Caco-2 (cell line): ENCODE measurements at regions not wholly inside any gene's neighbourhood (a gene's known extent, or its start where the extent isn't known, plus 50 kb on each side); places are given as distances from the start of the nearest gene placed in this dataset.

ENCODE experiments used
- BruUV-seq: library from RNA; stranded (reverse); fragments of 400-500 nt; replicated peaks from 2 replicates; lab custom pipeline; 2021; lab: Mats Ljungman, UMichigan
- CTCF ChIA-PET: fragments of 300-600 bp; sonication (Branson Sonifier 250); formaldehyde crosslinking; loops from one replicate; lab custom pipeline; 2022; ENCODE audit warnings: antibody characterized with exemption; lab: Charles Lee
- POLR2A ChIA-PET: fragments of 300-600 bp; sonication (Branson Sonifier 250); formaldehyde crosslinking; loops from one replicate; lab custom pipeline; 2022; ENCODE audit warnings: antibody characterized with exemption; lab: Charles Lee
- DNase-seq, 2 experiments: peaks; one replicate each; pipeline versions ENCODE4 v3.0.0 to v3.0.0-alpha.2; 2020 to 2022
- H3K27me3 ChIP-seq: replicated peaks from 2 replicates; pipeline ENCODE4 v1.6.0; 2011; ENCODE audit warnings: low read length; ENCODE audit not compliant: control insufficient read depth, insufficient read depth
- H3K36me3 ChIP-seq: 2 replicates; pipeline ENCODE4 v1.5.1; 2011; ENCODE audit warnings: low read length; ENCODE audit not compliant: control insufficient read depth, insufficient read depth
- H3K4me1 ChIP-seq: fragments of 250-450 bp; sonication (Bioruptor Pico); 2 replicates; pipeline ENCODE4 v1.5.1; 2020; ENCODE audit warnings: mild to moderate bottlenecking
- H3K4me3 ChIP-seq: 2 replicates; pipeline ENCODE4 v1.5.1; 2011; ENCODE audit warnings: low read depth, mild to moderate bottlenecking, control low read depth, low read length
- H3K9me3 ChIP-seq: fragments of 250-450 bp; sonication (Bioruptor Pico); 2 replicates; pipeline ENCODE4 v1.5.1; 2020; ENCODE audit warnings: mild to moderate bottlenecking, moderate library complexity
- H3K27ac Mint-ChIP-seq: one replicate; pipeline ENCODE4 v1.8.0; 2022; ENCODE audit warnings: mixed read lengths; ENCODE audit not compliant: unreplicated experiment
- H3K27me3 Mint-ChIP-seq: one replicate; pipeline ENCODE4 v1.8.0; 2022; ENCODE audit warnings: mixed read lengths; ENCODE audit not compliant: insufficient read depth, unreplicated experiment
- H3K36me3 Mint-ChIP-seq: one replicate; pipeline ENCODE4 v1.8.0; 2022; ENCODE audit warnings: mild to moderate bottlenecking, mixed read lengths; ENCODE audit not compliant: insufficient read depth, unreplicated experiment
- H3K4me1 Mint-ChIP-seq: one replicate; pipeline ENCODE4 v1.8.0; 2022; ENCODE audit warnings: low read depth, mixed read lengths; ENCODE audit not compliant: unreplicated experiment
- H3K4me3 Mint-ChIP-seq: one replicate; pipeline ENCODE4 v1.8.0; 2022; ENCODE audit warnings: mild to moderate bottlenecking, moderate library complexity, mixed read lengths; ENCODE audit not compliant: unreplicated experiment
- H3K9me3 Mint-ChIP-seq: one replicate; pipeline ENCODE4 v1.8.0; 2022; ENCODE audit warnings: mixed read lengths; ENCODE audit not compliant: unreplicated experiment
- CTCF ChIP-seq, 2 experiments: fragments of 200-600 bp in 1 of 2; IDR thresholded peaks; 1 replicate in 1 of 2; 2 replicates in 1 of 2; pipeline versions ENCODE4 v1.5.1 to v1.8.0; 2011 to 2022; ENCODE audit warnings: antibody characterized with exemption in 1 of 2, control low read depth in 1 of 2, inconsistent platforms in 1 of 2, low read depth in 1 of 2, low read length in 1 of 2, mild to moderate bottlenecking in 1 of 2, moderate library complexity in 1 of 2; ENCODE audit not compliant: insufficient read depth in 1 of 2, severe bottlenecking in 1 of 2, unreplicated experiment in 1 of 2
- intact Hi-C: fragments of 100-400 bp; cut with micrococcal nuclease; formaldehyde crosslinking; loops from one replicate; pipeline ENCODE4 v1.10.0; 2022; ENCODE audit not compliant: unreplicated experiment

DNA sequence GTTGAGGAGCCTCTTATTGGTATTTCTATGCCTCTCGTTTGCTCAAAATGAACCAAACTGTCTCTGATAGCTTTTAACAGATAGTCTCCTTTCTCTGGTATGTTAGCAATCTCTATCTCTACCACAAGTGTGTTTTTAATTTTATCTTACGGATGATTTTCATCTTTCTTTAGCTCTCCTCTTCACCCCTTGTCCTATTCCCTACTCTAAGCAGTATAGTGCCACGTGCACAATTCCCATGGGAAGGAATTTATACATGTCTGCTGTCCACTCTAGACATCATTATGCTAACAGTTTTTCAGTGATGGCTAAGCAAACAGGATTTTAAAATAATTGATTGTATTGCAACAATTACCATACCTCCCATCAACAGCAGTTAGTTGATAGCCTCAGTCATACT is 177.3 kb downstream of the CYB561 start:
- ChIA-PET POLR2A (no interaction called here), CTCF (no interaction called here)
- no peaks in the 10 kb centered on the region for H3K9me3 Mint-ChIP-seq
- H3K36me3 Mint-ChIP-seq: no peaks in the 10 kb centered on the region
- Histone ChIP-seq H3K4me3 (no peak overlapping the region), H3K9me3 (no peaks in the 10 kb centered on the region), H3K4me1 (no peaks in the 10 kb centered on the region), H3K27me3 (no peaks in the 10 kb centered on the region), H3K36me3 (no peaks in the 10 kb centered on the region)
- no peaks in the 10 kb centered on the region for H3K4me1 Mint-ChIP-seq
- no TSS peak for BruUV-seq
- intact Hi-C loops: no loop called here
- peaks cover 5% of the 10 kb centered on the region for H3K27me3 Mint-ChIP-seq
- no peak overlapping the region for H3K4me3 Mint-ChIP-seq
- H3K27ac Mint-ChIP-seq: no peak overlapping the region
- no peak for TF ChIP-seq CTCF (IDR thresholded peaks at IDR 0.05; ENCODE audit: insufficient read depth in 1 of 2, low read depth in 1 of 2, low read length in 1 of 2, severe bottlenecking in 1 of 2, unreplicated experiment in 1 of 2)
- DNase-seq: no peak

GRCh38 chr17:63270610-63271009 is 175.5 kb downstream of the CYB561 start:
- CTCF ChIA-PET: no interaction called here
- H3K4me1 ChIP-seq: no peaks in the 10 kb centered on the region
- Mint-ChIP-seq H3K27me3 (peaks cover 2% of the 10 kb centered on the region), H3K36me3 (no peaks in the 10 kb centered on the region), H3K9me3 (no peaks in the 10 kb centered on the region), H3K4me1 (no peaks in the 10 kb centered on the region), H3K27ac (no peak overlapping the region), H3K4me3 (no peak overlapping the region)
- H3K9me3 ChIP-seq: no peaks in the 10 kb centered on the region
- H3K4me3 ChIP-seq: no peak overlapping the region
- no peaks in the 10 kb centered on the region for H3K27me3 ChIP-seq
- POLR2A ChIA-PET: no interaction called here
- intact Hi-C loops: no loop called here
- H3K36me3 ChIP-seq: no peaks in the 10 kb centered on the region
- BruUV-seq: no TSS peak
- DNase-seq: no peak
- TF ChIP-seq CTCF (IDR thresholded peaks at IDR 0.05; ENCODE audit: insufficient read depth in 1 of 2, low read depth in 1 of 2, low read length in 1 of 2, severe bottlenecking in 1 of 2, unreplicated experiment in 1 of 2): no peak

DNA sequence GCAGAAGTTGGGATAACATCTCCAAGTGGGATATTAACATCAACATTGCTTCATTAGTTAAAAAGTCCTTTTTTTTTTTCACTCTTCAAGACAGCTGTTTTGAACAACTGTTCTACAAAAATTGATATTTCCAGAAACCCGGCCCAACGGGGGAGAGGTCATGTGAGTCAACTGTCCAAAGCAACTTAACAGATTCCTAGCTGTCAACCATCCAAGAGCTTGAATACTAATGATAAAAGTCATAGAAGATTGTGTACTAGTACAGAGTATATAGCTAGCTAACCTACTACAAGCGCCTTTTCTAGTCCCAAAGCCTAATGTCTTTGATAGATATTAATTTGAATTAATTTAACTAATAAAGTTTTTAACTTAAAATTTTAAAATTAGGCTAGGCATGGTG is 172.0 kb downstream of the CYB561 start:
- no peak for DNase-seq
- POLR2A ChIA-PET: no interaction called here
- TF ChIP-seq CTCF (IDR thresholded peaks at IDR 0.05; ENCODE audit: insufficient read depth in 1 of 2, low read depth in 1 of 2, low read length in 1 of 2, severe bottlenecking in 1 of 2, unreplicated experiment in 1 of 2): no peak
- Mint-ChIP-seq H3K27ac (no peak overlapping the region), H3K27me3 (peaks cover 9% of the 10 kb centered on the region), H3K36me3 (no peaks in the 10 kb centered on the region), H3K4me3 (no peak overlapping the region), H3K9me3 (no peaks in the 10 kb centered on the region), H3K4me1 (no peaks in the 10 kb centered on the region)
- Histone ChIP-seq H3K36me3 (no peaks in the 10 kb centered on the region), H3K27me3 (no peaks in the 10 kb centered on the region), H3K9me3 (no peaks in the 10 kb centered on the region), H3K4me3 (no peak overlapping the region), H3K4me1 (no peaks in the 10 kb centered on the region)
- intact Hi-C loops: no loop called here
- BruUV-seq: no TSS peak
- CTCF ChIA-PET: no interaction called here
